Neural cell (in vitro differentiated cells): ENCODE measurements at regions not wholly inside any gene's neighbourhood (a gene's known extent, or its start where the extent isn't known, plus 50 kb on each side); places are given as distances from the start of the nearest gene placed in this dataset.

Experiments used
- H2AFZ ChIP-seq: fragments of 200-600, 300-800 bp; sonication (generic), shearing (Covaris generic); 2 replicates; pipeline ENCODE4 v1.6.0; 2014; ENCODE audit warnings: low read depth, mild to moderate bottlenecking, antibody characterized with exemption, low read length, moderate library complexity
- H3F3A ChIP-seq: fragments of 200-600 bp; shearing (Covaris generic); 2 replicates; pipeline ENCODE4 v1.6.1; 2016; ENCODE audit warnings: mild to moderate bottlenecking, moderate library complexity, mixed read lengths, antibody characterized with exemption, low read length; ENCODE audit not compliant: insufficient read depth, poor library complexity, severe bottlenecking
- H3K27ac ChIP-seq: fragments of 200-600, 300-800 bp; sonication (generic), shearing (Covaris generic); 2 replicates; pipeline ENCODE4 v1.5.1; 2014; ENCODE audit warnings: mild to moderate bottlenecking, low read length, moderate library complexity
- H3K27me3 ChIP-seq: fragments of 300-800, 200-600 bp; sonication (generic), shearing (Covaris generic); 2 replicates; pipeline ENCODE4 v1.6.0; 2014; ENCODE audit warnings: mild to moderate bottlenecking, low read depth, low read length, moderate library complexity; ENCODE audit not compliant: insufficient read depth
- H3K36me3 ChIP-seq: fragments of 300-800, 200-600 bp; sonication (generic), shearing (Covaris generic); 2 replicates; pipeline ENCODE4 v1.5.1; 2014; ENCODE audit warnings: mild to moderate bottlenecking, antibody characterized with exemption, low read length, moderate library complexity; ENCODE audit not compliant: insufficient read depth
- H3K4me2 ChIP-seq: fragments of 300-800, 200-600 bp; sonication (generic), shearing (Covaris generic); 2 replicates; pipeline ENCODE4 v1.6.0; 2014; ENCODE audit warnings: mild to moderate bottlenecking, low read length
- H3K4me3 ChIP-seq: fragments of 300-800, 200-600 bp; sonication (generic), shearing (Covaris generic); 2 replicates; pipeline ENCODE4 v1.5.1; 2014; ENCODE audit warnings: mild to moderate bottlenecking, low read length, moderate library complexity
- H3K79me2 ChIP-seq: fragments of 200-600 bp; shearing (Covaris generic); replicated peaks from 2 replicates; pipeline ENCODE4 v1.6.0; 2014; ENCODE audit warnings: mild to moderate bottlenecking, low read length, moderate library complexity; ENCODE audit not compliant: insufficient read depth
- H3K9ac ChIP-seq: fragments of 300-800, 200-600 bp; sonication (generic), shearing (Covaris generic); 2 replicates; pipeline ENCODE4 v1.6.1; 2016; ENCODE audit warnings: mild to moderate bottlenecking, low read length, mixed read lengths
- H3K9me2 ChIP-seq: fragments of 200-600 bp; shearing (Covaris generic); 2 replicates; pipeline ENCODE4 v1.6.1; 2016; ENCODE audit warnings: mild to moderate bottlenecking, low read length, mixed read lengths; ENCODE audit not compliant: insufficient read depth
- H3K9me3 ChIP-seq: fragments of 200-600, 300-800 bp; sonication (generic), shearing (Covaris generic); 2 replicates; pipeline ENCODE4 v1.6.1; 2016; ENCODE audit warnings: mild to moderate bottlenecking, mixed run types, low read length, moderate library complexity, mixed read lengths
- H4K20me1 ChIP-seq: fragments of 200-600 bp; shearing (Covaris generic); 2 replicates; pipeline ENCODE4 v1.6.1; 2016; ENCODE audit warnings: mild to moderate bottlenecking, mixed run types; ENCODE audit not compliant: insufficient read depth
- CTCF ChIP-seq: fragments of 450-650 bp; IDR thresholded peaks from 2 replicates; pipeline ENCODE4 v1.5.1; 2014; ENCODE audit warnings: antibody characterized with exemption, mild to moderate bottlenecking, moderate library complexity; ENCODE audit not compliant: poor library complexity, severe bottlenecking
- EP300 ChIP-seq: fragments of 450-650 bp; conservative IDR thresholded peaks from 2 replicates; pipeline ENCODE4 v1.6.1; 2014; ENCODE audit warnings: antibody characterized with exemption, mild to moderate bottlenecking, moderate library complexity; ENCODE audit not compliant: poor library complexity, severe bottlenecking
- EZH2 ChIP-seq: fragments of 200-600, 300-800 bp; shearing (Covaris generic), sonication (generic); IDR thresholded peaks from 2 replicates; pipeline ENCODE4 v1.6.1; 2014; ENCODE audit warnings: antibody characterized with exemption, low read length, borderline replicate concordance, mild to moderate bottlenecking; ENCODE audit not compliant: insufficient read depth, poor library complexity, severe bottlenecking
- MXI1 ChIP-seq: fragments of 450-650 bp; conservative IDR thresholded peaks from 2 replicates; pipeline ENCODE4 v1.6.1; 2014; ENCODE audit warnings: antibody characterized with exemption, mild to moderate bottlenecking; ENCODE audit not compliant: poor library complexity, severe bottlenecking
- POLR2AphosphoS5 ChIP-seq: IDR thresholded peaks from 2 replicates; pipeline ENCODE4 v1.6.1; 2012
- RAD21 ChIP-seq: fragments of 450-650 bp; conservative IDR thresholded peaks from 2 replicates; pipeline ENCODE4 v1.6.1; 2014; ENCODE audit warnings: antibody characterized with exemption, mild to moderate bottlenecking, moderate library complexity
- SMC3 ChIP-seq: fragments of 450-650 bp; conservative IDR thresholded peaks from 2 replicates; pipeline ENCODE4 v1.6.1; 2014; ENCODE audit warnings: antibody characterized with exemption, mild to moderate bottlenecking, moderate library complexity; ENCODE audit not compliant: poor library complexity
- TAF1 ChIP-seq: IDR thresholded peaks from 2 replicates; pipeline ENCODE4 v1.6.1; 2012; ENCODE audit warnings: low read depth
- TF ChIP-seq, protein P1 (sequence below): IDR thresholded peaks from 2 replicates; pipeline ENCODE4 v1.6.1; 2012; ENCODE audit warnings: borderline replicate concordance

DNA sequence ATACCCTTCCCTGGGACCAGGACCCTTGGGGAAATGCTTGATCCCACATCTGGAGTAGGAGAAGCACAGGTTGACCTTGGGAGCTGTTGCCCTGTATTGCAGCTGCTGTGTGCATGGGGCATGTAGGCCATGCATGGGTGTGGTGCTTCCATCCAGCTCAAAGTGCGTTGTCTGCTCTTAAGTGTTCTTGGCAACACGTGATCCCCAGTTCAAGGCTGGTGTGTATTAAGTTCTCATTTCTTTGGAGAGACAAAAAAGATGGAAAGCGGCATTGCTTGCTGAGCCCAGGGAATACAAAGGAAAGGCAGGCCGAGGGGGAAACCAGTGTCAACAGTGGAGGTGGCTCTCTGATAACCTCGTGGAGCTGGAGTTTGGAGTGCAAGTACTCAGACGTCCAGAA is 110.7 kb downstream of the RTP5 start:
- Histone ChIP-seq H4K20me1 (no peaks in the 10 kb centered on the region), H3K9ac (no peak overlapping the region), H3K9me2 (no peaks in the 10 kb centered on the region), H3K79me2 (no peaks in the 10 kb centered on the region), H3F3A (no peaks in the 10 kb centered on the region), H3K27me3 (no peaks in the 10 kb centered on the region), H2AFZ (no peak overlapping the region), H3K27ac (no peak overlapping the region), H3K9me3 (no peaks in the 10 kb centered on the region), H3K4me2 (no peak overlapping the region), H3K36me3 (no peaks in the 10 kb centered on the region), H3K4me3 (no peak overlapping the region)
- TF ChIP-seq POLR2AphosphoS5 = no peak
- TF ChIP-seq CTCF = no peak
- TF ChIP-seq, protein P1, sequence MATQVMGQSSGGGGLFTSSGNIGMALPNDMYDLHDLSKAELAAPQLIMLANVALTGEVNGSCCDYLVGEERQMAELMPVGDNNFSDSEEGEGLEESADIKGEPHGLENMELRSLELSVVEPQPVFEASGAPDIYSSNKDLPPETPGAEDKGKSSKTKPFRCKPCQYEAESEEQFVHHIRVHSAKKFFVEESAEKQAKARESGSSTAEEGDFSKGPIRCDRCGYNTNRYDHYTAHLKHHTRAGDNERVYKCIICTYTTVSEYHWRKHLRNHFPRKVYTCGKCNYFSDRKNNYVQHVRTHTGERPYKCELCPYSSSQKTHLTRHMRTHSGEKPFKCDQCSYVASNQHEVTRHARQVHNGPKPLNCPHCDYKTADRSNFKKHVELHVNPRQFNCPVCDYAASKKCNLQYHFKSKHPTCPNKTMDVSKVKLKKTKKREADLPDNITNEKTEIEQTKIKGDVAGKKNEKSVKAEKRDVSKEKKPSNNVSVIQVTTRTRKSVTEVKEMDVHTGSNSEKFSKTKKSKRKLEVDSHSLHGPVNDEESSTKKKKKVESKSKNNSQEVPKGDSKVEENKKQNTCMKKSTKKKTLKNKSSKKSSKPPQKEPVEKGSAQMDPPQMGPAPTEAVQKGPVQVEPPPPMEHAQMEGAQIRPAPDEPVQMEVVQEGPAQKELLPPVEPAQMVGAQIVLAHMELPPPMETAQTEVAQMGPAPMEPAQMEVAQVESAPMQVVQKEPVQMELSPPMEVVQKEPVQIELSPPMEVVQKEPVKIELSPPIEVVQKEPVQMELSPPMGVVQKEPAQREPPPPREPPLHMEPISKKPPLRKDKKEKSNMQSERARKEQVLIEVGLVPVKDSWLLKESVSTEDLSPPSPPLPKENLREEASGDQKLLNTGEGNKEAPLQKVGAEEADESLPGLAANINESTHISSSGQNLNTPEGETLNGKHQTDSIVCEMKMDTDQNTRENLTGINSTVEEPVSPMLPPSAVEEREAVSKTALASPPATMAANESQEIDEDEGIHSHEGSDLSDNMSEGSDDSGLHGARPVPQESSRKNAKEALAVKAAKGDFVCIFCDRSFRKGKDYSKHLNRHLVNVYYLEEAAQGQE = no peak
- TF ChIP-seq EZH2 = no peak

DNA sequence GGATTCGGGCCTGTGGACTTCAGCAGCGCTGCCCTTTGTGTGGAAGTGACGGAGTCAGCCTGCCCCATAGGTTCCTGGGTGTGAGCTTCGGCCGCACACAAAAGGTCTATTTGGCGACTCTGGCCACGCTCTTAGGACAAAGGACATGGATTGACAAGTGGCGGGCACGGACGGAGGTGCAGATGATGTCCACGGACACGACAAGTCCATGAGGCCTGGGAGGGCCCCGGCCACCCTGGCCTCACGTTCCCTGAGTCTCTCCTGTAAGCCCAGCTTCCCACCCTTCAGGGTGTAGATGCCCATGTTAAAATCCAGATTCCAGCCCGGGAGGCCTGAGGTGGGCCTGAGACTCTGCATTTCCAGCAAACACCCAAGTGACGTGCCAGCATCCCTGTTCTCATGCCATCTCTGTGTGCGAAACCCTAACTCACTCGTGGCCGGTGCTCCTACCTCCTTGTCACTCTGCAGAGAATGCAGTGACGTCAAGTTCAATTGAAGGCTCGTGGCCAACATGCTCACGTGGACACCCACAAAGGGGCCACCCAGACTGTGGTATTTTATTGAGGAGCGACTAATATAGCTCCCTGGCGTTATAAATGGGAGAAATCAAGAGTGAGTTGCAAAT is 111.7 kb downstream of the RTP5 start:
- TF ChIP-seq TAF1 (no peak), CTCF (no peak), SMC3 (no peak), EZH2 (no peak), RAD21 (no peak), POLR2AphosphoS5 (no peak), EP300 (no peak), MXI1 (no peak)
- TF ChIP-seq, protein P1 = no peak
- Histone ChIP-seq H3K27ac (peak overlapping the region; percentile 62), H3K9ac (no peak overlapping the region)

More for the DNA sequence above, 111.7 kb downstream of the RTP5 start:
- H4K20me1 ChIP-seq = no peaks in the 10 kb centered on the region
- no peak overlapping the region for H3K4me3 ChIP-seq
- H3K4me2 ChIP-seq = no peak overlapping the region
- H3F3A ChIP-seq = no peaks in the 10 kb centered on the region
- H3K79me2 ChIP-seq = no peaks in the 10 kb centered on the region
- no peaks in the 10 kb centered on the region for H3K9me3 ChIP-seq
- H3K36me3 ChIP-seq = no peaks in the 10 kb centered on the region
- no peaks in the 10 kb centered on the region for H3K9me2 ChIP-seq
- no peak overlapping the region for H2AFZ ChIP-seq
- no peaks in the 10 kb centered on the region for H3K27me3 ChIP-seq
